Inflammatory macrophage (primary cell): ENCODE measurements at regions not wholly inside any gene's neighbourhood (a gene's known extent, or its start where the extent isn't known, plus 50 kb on each side); places are given as distances from the start of the nearest gene placed in this dataset.
"Not testable (repeated sequence)": the region's sequence is repeated elsewhere in the genome, so short reads cannot be mapped to it uniquely, and the experiment has no call there.

Experiments used
- DNase-seq, 2 donors: peaks; one replicate each; pipeline ENCODE4 v3.0.0-alpha.2; 2020 to 2022

- DNase-seq, result no peak
These were observed 119.0 kb upstream of the STARD4 start for GRCh38 chr5:111631328-111631727.

- no peak for DNase-seq
These were observed 116.6 kb upstream of the STARD4 start for GRCh38 chr5:111628901-111629300.

- DNase-seq, result no peak
These were observed 115.5 kb upstream of the STARD4 start for GRCh38 chr5:111627862-111628261.

GRCh38 chr5:111626473-111627148 lies 114.3 kb upstream of the STARD4 start:
- DNase-seq, result no peak

GRCh38 chr5:111618623-111619271 lies 106.4 kb upstream of the STARD4 start:
- DNase-seq, result no peak

DNA sequence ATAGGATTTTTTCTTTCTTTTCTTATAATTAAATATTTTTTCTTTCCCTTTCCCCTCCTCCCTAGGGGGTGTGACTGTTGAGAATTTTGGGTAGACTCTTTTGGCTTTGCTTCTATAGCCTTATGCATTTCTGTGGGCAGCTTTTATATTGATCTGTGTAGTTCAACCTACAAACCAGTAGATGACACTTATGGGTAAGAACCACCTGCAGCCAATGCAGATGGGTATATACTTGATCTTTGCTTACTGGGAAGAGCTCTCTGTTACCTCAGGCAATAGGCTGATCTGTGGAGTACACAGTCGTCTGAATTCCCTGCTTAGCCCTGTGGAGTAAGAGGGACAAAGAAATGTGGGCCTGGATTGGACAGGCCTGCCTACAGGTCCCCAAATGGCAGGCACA lies 102.7 kb upstream of the STARD4 start:
- no peak for DNase-seq

DNA sequence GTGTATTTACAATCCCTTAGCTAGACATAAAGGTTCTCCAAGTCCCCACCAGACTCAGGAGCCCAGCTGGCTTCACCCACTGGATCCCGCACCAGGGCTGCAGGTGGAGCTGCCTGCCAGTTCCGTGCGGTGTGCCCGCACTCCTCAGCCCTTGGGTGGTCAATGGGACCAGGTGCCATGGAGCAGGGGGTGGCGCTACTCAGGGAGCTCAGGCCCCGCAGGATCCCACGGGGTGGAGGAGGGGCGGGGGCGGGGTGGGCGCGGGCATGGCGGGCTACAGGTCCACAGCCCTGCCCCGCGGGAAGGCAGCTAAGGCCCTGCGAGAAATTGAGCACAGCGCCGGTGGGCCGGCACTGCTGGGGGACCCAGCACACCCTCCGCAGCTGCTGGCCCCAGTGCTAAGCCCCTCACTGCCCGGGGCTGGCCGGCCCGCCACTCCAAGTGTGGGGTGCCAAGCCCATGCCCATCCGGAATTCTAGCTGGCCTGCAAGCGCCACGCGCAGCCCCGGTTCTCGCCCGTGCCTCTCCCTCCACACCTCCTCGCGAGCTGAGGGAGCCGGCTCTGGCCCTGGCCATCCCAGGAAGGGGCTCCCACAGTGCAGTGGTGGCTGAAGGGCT lies 99.8 kb upstream of the STARD4 start:
- DNase-seq, result not testable (repeated sequence)

DNA sequence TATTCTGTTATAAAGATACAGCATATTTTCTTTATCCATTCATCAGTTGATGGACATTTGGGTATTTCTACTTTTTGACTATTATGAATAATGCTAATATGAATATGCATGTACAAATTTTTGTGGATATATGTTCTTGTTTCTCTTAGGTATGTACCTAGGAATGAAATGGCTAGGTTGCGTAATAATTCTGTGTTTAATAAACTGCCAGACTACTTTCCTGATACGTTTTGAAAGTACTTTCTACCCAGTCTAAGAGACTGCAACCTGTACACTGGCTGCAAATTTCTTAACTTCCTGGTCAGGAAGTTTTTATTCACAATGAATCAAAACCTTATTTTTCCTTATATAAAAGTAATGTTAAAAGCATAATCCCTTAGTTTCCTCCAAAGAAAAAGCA lies 93.9 kb upstream of the STARD4 start:
- DNase-seq, result no peak

GRCh38 chr5:111603446-111603827 lies 91.1 kb upstream of the STARD4 start:
- DNase-seq, result no peak

DNA sequence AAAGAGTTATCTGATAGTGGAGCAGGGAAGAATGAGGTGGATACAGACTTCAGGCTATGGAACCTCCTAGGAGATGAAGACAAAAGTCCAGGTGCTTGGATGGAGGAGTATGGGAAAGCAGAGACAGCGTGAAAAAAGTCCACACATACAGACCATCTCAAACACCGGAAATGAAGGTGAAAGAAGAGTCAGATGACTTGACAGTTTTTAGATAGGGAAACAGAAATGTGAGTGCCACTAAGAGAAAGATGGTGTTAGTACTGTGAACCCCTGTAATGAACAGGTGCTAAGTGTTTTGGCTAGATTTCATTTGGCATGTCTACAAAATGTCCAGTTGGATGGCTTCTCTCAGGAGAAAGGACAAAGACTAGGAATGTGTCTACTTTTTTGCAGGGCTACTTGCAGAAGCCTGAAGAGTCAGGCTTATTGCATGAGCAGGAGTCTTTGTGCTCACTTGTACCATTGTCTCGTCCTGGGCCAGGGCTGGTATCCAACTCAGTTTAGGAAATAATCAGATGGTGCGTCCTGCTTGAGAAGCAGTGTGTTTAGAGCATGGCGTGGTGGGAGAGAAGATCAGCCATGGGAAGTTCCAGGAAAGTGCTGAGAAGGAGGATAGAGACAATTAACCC lies 90.6 kb upstream of the STARD4 start:
- DNase-seq, result no peak

DNA sequence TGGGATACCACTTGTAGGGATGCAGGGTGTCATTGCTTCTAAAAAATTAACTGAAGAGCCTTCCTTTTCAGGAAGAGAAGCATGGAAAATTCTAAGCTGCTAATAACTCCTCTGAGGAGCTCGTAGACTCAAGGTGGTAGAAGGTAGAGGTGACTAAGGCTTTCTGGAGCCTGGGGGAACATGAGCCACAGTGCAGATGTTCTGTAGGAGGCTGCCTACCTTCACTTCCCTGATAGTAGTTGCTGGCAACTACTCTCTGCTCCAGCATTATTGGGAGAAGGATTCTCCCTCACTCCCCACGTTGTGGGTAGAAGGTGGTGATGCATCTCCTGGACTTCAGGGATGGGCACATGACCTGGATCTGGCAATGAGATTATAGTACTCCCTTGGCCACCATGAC lies 86.7 kb upstream of the STARD4 start:
- no peak for DNase-seq

DNA sequence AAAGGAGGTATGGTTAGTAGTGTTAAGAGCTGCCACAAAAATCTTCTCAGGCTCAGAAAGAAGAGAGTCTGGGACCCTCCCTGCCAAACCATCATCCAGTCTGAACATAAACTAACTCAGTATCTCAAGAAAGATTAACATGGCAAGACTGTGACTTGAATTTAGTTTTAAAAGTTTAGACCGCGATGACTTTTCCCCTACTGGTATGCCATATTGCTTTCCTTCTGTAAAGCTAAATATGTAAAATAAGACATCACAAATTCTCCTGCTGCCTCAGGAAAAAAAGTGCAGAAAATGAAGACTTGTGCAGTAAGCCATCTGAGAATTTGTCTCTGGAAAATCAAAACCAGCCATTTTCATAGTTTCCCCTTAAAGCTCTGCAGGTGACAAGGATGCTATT lies 85.2 kb upstream of the STARD4 start:
- no peak for DNase-seq

DNA sequence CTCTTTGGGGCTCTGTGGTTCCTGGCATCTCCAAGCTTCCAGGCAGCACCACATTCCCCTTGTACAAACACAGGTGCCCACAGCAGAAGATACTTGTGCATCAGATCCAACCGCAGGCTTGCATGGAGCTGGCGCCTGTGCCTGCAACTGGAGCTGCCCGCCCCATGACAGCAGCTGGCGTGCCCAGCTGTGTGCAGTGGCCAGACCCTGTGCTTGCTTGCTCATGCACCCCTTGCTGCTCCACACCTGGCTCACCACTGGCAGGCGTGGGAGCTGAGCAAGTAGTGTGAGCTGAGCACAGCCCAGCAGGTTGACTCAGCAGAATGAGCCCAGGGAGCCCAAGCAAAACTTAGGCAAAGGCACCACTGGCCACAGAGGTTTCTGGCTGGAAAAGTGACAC lies 84.4 kb upstream of the STARD4 start:
- no peak for DNase-seq

GRCh38 chr5:111595425-111595824 lies 83.1 kb upstream of the STARD4 start:
- no peak for DNase-seq

- no peak for DNase-seq
These were observed 77.0 kb upstream of the STARD4 start for GRCh38 chr5:111589316-111589715.

DNA sequence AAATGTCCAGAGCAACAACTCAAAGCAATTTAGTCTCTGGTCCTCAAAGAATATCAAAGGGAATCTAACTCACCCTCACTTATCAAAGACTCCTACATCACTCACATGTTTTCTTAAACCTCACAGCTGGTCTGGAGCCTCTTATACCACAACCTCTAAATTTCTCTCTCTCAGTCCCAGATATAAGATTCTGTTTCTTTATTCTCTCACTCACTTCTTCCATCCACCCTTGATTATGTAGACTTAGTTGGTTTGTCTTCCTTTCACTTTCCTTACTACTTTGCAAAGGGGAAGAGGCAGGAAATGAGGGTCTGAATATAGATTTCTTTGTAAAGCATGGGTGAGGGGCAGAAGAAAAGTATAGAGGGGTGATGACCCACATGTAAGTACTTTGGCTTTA lies 75.4 kb upstream of the STARD4 start:
- no peak for DNase-seq

DNA sequence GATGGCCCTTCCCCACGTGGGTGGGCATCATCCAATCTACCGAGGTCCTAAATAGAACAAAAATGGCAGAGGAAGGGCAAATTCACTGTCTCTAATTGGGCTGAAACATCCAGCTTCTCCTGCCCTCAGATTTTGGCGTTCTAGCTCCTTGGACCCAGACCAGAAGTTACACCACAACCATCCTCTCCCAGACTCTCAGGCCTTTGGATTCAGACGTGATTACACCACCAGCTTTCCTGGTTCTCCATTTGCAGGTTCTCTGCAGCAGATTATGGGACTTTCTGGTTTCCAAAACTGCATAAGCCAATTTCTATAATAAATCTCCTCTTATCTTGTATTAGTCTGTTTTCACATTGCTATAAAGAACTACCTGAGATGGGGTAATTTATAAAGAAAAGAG lies 73.6 kb upstream of the STARD4 start:
- DNase-seq, result no peak

- no peak for DNase-seq
These were observed 73.0 kb upstream of the STARD4 start for GRCh38 chr5:111585291-111585690.

DNA sequence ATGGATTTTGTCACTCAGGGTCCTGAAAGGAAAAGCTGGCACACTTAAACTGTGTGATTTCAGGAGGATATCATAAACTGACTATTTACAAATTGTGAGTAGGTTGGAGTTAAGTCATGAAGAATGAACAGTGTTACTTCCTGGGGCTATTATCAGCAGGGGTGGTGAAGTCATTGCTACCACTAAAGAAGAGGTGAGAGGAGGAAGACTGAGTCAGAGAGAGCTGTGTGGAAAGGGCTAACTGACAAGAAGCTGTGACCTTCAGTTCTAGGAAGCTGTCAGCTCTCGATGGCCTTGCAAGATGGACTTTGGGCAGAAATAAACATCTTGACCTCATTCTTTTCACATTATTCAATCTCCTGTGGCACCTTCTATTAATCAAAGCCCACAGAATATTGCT lies 72.3 kb upstream of the STARD4 start:
- peak; percentile 88 to 93 for DNase-seq

GRCh38 chr5:111583758-111584203 lies 71.4 kb upstream of the STARD4 start:
- DNase-seq, result no peak

DNA sequence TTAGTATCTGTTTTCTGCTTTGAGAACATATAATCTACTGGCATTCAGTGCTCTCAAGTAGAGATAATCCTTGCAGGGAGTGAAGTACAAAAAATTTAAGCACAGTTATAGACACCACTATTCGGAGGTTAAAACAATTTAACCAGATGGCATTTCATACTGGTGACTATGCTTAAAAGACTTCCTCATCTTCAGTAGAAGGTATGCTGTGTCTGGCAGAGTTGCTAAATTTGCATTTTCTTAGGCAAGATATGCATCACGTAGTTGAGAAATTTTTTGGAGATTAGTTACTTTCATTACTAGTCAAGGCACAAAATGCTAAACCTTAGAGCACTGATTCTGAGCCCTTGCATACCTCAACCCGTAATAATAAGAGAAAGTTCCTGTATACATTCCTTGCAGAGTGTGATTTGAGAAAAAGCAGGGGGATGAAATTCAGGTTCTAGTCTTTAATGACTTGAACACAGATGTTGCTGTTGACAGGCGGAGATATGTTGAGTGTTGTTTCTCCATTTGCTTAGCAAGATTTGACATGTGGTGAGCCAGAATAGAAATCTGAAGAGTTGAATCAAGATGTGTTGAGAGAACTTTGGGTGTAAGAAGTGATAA lies 70.8 kb upstream of the STARD4 start:
- DNase-seq, result peak; percentile 76 to 92

- no peak for DNase-seq
These were observed 70.1 kb upstream of the STARD4 start for GRCh38 chr5:111582451-111582850.

DNA sequence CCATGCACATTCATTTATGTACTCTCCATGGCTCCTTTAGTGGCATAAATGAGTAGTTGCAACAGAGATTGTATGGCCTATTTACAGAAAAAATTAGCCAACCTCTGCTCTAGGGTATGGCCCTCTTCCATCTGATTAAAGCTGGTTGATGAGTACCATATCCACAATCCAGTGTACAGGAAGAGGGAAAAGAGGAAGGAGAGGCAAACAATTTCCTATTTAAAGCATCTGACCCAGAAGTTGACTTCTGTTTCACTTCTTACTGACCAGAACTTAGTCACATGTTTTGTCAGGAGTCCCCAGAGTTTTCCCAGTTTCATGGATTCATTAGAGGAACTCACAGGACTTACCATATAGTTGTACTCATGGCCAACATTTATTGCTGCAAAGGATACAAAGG lies 68.6 kb upstream of the STARD4 start:
- DNase-seq, result peak; percentile 88 to 89
